ENCODE measurements at regions not wholly inside any gene's neighbourhood (a gene's known extent, or its start where the extent isn't known, plus 50 kb on each side); places are given as distances from the start of the nearest gene placed in this dataset.
"Not testable (repeated sequence)": the region's sequence is repeated elsewhere in the genome, so short reads cannot be mapped to it uniquely, and the experiment has no call there.

DNA sequence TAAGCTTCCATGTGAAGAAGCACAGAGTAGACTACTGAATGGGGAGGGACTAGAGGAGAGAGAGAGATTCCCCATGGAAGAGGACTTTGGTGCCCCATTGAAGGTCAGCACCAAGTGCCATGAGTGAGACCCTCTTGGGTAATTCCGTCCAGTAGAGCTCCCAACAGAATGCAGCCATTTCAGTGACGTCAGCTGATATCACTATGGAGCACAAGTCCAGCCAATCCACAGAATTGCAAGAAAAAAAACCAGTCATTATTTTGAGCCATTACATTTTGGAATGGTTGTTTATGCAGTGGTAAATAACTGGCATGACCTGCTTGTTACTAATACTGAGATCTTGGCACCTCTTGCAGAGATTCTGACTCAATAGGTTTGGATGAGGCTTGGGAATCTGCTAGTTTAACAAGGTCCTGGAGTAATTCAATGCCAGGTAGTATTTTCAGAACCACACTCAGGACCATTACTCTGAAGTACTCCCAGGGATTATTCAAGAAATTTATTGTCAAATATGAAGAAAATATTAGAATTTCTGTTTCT is 52.6 kb upstream of the SP8 start:
- no peak for DNase-seq (ENCODE audit: low spot score)

DNA sequence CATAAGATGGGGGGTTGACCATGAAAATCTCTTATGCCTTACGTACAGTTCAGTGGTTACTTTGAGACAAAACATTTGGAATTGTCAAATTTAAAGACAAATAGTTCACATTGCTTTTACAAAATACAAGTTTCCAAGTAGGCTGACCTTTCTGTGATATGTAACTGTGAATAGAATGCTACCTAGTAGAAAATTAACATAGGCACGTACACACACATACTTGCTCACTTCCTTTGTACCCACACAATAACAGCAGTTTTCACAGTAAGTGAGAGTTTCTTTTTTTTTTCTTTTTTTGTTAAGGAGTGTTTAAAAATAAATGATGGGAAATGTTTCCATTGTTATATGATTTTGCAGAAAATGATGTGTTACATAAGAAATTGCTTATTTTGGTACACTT is 53.3 kb upstream of the SP8 start:
- DNase-seq (ENCODE audit: low spot score) = no peak

DNA sequence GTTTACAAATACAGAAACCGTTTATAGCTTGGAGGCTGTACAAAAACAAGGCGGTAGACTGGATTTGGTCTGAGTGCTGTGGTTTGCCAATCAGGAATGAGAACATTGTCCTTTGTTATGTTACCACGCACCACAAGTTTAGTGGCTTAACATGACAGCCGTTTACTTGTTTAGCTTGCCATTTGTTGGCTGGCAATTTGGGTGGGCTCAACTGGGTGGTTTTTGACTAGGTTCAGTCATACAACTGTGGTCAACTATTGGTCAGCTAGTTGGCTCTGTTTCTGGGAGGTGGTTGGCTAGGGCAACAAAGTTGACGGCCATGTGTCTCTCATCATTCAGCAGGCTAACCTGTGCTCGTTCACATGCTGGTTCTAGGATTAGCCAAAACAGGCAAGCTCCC is 60.1 kb upstream of the SP8 start:
- no peak for DNase-seq (ENCODE audit: low spot score)

DNA sequence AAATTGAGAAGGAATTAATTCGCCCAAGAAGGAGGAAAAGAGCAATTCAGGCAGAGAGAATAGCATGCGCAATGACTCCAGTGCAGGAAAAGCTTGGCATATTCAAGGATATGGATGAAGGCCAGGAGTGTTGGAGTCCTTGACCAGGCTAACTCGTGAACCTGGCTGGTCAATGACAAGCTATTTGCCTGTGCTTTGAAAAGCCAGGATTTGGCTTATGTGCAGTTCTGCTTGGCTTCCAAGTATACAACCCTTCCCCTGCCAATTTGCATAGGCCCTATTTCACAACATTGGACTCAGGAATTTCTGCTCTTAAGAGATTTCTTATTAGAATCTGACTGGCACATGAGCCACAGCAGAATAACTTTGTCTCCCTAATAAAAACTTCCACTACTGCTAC is 72.3 kb upstream of the SP8 start:
- DNase-seq (ENCODE audit: low spot score) = no peak

DNA sequence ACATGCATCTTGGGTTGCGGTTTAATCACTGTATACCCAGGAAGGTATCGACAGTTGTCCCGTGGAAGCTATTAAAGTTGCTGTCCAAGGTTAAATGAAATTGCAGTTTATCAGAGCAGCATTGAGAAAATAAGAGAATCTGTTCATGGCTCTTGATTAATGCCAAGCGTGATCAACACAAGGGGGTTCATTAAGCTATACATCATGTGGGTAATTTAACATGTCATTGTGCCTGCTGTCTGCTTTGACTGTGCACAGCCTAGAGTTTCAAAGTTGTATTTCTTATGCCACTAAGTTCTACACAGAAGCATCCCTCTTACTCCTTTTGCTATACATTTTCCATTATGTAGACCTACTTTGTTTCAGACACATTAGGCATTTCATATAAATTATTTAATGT is 74.8 kb upstream of the SP8 start:
- no peak for DNase-seq (ENCODE audit: low spot score)

DNA sequence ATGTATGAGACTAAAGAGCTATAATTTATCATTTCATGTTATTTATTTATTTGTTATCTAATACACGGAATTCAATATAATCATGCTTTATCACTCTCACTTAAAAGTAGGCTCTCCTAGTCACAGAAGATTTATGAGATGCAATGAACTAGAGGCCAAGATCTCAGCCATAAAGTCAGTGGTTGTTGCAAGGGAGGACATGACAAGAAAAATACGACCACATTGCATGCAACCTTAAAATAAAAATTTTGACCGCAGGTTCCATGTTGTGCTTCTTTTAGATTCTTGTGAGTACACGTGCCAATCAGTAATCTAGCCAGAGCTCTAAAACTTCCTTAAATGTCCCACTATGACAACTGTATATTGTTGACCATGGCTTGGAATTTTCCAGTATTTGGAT is 75.9 kb upstream of the SP8 start:
- no peak for DNase-seq (ENCODE audit: low spot score)

DNA sequence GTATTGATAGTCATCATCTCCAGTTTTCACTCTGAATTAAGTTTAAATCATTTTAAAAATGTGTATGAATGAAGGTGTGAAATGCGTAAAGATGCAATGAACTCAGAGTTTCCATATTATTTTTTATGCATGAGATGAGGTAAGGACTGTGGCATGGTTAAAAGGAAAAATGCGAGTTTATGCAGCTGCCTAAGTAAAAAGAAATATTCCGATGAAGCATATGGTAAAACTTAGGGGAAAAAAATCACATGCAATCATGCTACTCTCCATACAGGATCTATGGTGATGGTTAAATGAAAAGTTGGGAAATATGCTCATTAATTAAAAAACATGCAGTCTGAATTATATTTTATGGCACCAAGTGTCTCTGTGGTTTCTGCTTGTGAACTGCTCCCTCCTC is 77.5 kb upstream of the SP8 start:
- no peak for DNase-seq (ENCODE audit: low spot score)

DNA sequence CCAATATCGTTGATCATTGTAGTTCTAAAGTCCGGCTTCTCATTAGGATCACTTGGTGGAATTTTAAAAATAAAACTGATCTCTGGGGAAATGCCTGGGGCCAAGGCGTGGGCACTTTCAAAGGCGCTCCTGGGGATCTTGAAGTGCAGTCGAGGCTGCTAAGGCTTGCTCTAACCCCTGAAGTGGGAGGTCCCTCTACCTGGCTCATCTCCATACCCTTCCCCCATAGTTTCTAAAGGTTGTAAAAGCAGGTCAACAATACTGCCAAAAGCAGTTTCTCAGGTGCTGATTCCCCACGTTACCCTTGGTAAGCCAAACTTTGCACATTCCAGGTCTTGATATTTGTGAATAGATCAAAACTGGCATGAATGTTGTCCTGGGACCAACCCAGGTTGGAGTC is 79.0 kb upstream of the SP8 start:
- DNase-seq (ENCODE audit: low spot score) = no peak

DNA sequence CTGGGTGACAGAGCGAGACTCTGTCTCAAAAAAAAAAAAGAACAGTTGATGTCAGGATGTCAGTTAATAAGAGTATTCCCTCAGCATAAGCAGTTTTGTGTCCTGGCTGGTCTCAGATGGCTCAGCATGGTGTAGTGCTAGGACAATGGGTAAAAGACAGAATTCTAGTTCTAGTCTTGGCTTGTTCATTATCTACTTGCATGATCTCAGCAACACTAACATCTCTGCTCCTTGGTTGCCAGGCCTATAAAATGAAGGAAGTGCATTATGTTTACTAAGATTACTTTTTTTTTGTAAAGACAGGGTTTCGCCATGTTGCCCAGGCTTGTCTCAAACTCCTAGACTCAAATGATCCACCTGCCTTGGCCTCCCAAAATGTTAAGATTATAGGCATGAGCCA is 84.3 kb upstream of the SP8 start:
- no peak for DNase-seq (ENCODE audit: low spot score)

DNA sequence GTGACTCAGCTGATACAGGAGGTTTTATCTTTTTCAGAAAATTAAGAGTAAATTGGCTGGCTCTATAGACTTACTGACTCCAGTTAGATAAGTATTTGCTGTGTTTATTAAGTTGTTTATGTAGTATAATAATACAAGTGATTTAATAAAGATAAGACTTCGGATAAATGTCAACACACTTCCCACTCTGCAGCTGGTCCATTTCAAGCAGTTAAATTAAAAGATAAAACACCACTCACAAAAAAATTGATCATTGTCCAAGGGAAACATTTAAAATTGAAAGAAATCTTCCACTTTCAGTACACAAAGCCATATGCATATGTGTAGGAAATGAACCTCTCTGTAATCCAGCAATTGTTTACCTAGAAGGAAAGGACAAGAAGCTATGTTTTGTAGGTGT is 106.1 kb upstream of the SP8 start:
- no peak for DNase-seq (ENCODE audit: low spot score)

DNA sequence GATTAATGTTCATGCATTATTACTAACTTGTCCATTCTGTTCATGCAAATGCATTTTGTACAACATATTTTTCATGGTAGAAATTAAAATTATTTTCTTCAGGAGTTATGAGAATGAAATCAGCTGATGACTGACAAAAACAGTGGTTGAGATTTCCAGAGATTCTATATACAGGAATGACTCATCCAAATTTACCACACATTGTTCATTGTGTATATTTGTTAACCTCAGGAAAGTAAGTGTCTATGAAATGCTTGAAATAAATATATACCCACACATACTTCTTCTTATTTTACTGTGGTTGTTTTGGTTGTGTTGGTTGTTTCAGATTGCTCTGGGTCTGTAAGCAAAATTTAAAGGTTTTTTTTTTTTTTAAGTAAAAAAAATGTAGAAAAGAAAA is 108.1 kb upstream of the SP8 start:
- no peak for DNase-seq (ENCODE audit: low spot score)

DNA sequence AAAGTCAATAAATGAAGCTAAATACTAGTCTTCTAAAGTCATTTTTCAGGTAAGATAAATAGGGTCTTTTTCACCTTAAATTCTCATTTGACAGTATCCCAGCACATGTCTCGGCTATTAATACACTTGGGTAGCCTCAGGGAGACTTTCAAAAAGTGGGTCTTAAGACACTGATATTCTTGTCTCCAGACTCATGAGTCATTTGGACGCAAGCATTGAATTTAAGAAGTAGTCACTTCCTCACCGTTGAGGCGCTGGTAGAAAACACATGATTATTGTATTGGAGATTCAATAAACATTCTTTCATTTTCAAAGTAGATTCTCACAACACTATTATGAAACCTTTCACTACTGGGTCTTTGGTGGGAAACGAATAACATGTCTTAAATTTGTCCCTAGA is 108.9 kb upstream of the SP8 start:
- no peak for DNase-seq (ENCODE audit: low spot score)

DNA sequence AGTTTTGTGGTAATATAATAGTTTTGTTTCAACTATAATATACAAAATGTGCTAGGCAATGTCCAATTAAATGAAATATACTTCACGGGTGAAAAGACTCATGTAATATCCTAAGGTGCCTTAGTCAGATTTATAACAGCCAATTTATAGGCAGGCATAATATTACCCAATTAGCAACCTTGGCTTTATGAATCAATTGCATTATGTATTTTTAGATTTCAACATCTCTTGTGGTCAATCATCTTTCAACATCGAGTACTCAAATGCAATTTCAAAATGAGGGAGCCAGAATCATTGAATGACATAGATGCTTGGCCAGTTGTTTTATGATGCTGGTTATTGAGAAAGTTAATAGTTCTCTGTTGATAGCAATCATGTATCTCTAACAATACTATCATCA is 110.3 kb upstream of the SP8 start:
- DNase-seq (ENCODE audit: low spot score) = no peak

DNA sequence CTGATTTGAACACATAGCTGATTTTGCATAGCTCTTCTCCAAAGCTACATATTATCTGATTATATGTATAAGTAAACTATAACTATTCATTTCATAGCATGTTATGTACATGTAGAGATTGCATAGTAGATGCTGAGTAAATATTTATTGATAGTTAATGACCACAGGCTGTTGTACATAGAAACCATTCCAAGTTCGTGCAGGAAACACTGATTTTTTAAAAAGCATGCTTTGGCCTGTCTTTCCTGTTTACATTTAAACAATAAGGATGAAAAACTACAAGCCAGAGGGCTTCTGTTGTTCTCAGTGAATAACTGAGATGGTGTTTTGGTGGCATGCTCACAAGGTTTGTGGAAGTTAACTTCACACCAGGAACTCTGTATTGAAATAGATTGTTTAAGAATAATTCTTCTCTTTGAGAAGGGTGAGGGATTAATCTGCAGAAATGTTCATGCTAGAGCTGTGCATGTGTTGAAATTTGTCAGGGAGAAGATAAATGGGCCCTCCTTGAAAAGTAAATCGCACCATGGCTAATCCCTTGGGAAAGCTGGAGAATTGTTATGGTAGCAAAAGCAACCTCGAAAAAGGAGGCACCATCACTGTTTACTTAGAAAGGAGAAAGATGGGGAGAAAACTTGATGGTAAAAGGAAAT is 120.2 kb upstream of the SP8 start:
- no peak for DNase-seq (ENCODE audit: low spot score)

DNA sequence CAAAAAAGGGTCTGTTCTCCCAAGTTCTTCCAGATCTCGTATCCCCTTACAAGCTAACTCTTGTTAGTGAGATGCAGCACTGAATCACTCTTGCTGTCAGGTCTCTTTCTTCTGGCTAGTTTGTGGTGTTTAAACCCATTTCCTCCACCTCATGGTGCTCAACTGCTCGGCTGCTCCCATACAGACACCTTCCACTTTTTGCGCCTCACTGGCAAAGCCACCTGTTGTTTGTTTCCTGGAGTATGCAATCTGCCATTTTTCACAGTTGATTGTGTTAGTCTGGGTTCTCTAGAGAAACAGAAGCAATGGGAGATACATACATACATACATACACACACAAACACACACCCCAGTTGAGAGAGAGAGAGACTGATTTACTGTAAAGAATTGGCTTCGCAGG is 124.4 kb upstream of the SP8 start:
- no peak for DNase-seq (ENCODE audit: low spot score)

DNA sequence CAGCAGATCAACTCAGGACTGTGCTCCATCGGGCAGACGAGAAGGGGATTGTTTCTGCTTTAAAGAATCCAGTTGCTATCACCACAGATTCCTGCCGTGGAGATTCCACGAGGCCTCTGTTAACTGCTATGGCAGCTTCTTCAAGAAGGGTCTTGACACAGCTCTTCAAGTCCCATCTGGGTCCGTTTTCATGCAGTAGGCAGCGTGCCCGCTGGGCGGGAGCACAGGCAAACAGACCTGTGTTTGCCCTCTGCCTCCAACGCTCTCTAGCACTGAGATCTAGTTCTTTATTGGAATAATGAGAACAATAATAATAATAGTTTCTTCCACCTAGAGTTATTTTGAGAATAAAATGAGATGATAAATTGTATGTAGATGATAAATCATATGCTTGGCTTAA is 127.2 kb upstream of the SP8 start:
- no peak for DNase-seq (ENCODE audit: low spot score)

DNA sequence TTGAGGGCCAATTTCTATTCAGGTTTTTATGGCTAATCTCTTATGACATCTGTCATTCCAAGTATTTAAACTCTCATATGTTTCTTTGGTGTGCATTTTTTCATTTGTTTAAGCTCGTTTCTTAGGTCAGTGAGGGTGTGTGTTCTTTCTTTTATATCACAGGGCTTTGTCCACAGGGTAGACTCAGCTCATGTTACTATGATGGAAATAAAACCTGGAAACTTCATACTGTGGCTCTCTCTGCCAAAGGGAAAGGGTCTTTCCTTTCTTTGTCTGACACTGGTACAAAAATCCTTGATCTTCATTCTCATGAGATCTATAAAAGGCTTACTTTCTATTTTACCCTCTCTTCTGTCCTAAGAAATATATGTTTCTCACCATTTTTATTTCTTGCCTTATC is 129.6 kb upstream of the SP8 start:
- no peak for DNase-seq (ENCODE audit: low spot score)

DNA sequence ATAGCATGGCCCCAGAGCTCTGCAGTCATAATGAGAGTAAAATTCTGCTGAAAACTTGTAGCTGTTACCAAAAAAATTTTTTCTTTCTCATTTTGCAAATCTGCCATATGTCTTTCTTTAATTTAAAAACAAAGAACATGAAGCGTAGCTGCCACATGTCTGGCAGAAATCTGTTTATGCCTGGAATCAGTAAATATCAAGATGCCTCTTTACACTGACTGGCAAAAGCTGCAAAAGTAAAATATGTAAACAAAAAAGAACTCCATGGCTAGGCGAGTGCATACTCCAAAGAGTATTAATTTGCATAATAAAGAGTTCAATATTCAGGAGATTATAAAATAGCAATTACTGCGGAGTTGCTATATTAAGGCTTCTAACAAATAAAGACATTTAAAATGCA is 130.9 kb upstream of the SP8 start:
- no peak for DNase-seq (ENCODE audit: low spot score)

DNA sequence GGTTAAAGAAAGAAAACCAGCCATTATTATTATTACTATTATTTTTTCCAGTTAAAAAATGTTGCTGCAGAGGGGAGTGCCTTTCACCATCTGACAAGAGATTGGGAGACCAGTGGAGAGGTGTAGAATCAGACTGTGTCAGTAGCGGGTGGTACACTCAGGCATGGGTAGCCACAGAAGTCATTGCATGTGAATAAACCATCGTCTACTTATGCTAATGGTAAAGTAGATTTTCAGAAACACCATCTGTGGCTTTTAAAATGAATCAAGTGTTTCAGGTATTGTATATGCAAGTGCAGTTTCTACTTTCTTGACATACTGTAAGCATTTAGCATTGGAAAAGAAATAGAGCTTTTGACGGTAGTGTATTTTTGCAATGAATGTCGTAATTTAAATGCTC is 131.5 kb upstream of the SP8 start:
- no peak for DNase-seq (ENCODE audit: low spot score)

DNA sequence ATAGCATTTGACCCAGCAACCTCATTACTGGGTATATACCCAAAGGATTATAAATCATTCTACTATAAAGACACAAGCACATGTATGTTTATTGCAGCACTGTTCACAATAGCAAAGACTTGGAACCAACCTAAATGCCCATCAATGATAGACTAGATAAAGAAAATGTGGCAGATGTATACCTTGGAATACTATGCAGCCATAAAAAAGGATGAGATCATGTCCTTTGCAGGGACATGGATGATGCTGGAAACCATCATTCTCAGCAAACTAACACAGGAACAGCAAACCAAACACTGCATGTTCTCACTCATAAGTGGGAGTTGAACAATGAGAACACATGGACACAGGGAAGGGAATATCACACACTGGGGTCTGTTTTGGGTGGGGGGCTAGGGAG is 140.5 kb upstream of the SP8 start:
- not testable (repeated sequence) for DNase-seq (ENCODE audit: low spot score)

DNA sequence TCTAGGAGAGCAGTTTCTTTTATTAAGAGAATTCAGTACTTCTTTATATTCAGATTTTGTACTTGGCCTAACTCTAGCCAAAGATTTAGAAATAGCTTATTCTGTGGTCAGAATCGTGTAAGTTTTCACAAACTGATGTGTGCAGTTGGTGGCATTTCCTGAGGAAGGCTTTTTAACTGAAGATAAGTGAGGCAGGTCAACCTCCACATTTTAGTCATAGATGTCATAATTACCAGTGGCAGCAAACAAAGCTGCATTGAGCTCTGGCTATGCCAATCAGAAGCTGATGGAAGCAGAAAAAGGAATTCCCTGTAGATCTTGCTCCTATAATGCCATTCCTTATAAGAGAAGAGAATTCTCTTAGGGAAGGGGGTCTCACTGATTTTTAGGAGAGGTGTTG is 141.3 kb upstream of the SP8 start:
- no peak for DNase-seq (ENCODE audit: low spot score)

DNA sequence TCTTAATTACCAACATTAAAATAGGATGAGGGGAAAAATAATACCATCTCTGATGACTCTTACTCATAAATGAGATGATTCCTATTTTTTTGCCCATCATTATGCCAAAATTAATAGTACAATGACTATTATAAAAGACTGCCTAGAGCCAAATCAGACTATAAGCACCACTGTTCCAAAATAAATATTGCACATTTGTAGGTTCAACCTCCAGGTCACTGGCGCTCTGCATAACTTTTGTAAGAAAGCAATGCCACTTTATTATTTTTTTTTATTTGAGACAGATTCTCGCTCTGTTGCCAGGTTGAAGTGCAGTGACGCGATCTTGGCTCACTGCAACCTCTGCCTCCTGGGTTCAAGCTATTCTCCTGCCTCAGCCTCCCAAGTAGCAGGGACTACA is 142.5 kb upstream of the SP8 start:
- no peak for DNase-seq (ENCODE audit: low spot score)

DNA sequence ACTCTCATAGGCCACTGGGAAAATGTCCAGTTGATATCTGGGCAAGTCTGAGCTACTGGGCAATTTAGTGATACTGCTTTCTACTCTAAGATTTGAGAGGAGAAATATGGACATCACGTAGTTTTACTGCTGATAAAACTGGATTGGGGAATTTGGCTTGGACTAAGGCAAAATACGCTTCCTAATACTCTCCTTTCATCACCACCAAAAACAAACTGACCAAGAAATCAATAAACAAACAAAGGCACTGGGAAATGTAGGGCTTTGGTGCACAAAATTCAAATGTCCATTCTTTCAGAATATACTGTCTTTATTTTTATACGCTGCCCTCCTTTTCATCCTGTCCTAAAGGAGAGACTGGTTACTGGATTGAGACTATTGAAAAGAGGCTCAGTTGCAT is 145.1 kb upstream of the SP8 start:
- DNase-seq (ENCODE audit: low spot score) = no peak

DNA sequence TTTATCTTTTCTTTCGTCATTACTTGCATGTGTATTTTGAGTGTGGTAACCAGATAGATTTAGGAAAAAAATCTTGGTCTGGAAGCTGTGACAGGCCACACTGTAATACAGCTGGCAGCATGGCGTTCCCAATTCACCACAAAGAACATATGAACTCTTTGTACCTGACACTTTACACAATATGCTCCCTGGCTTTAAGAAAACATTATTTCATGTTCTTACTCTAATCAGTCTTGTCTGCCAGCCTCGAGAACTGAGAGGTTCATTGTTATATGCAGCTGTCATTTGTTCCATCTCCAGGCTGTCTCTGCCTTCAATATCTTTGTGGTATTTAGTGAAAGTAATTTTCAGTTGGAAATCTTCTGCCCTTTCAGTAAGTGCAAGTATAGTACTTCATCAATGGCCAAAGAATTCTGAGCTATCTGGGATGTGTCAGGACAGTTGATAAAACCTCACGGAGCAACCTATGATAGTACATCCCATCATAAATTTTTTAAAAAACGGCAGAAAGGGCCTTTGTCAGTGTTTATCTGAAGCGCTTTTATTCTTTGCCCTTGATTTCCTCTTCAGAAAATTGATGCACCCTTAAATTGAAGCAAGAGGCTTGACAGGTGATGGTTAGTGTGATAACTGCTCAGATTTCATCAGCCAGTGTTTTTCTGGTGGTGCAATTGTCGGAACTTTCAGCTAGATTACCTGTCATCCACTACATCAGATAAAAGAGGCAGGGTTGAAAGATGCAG is 146.3 kb upstream of the SP8 start:
- DNase-seq (ENCODE audit: low spot score) = no peak

Data from HuH-7 (cell line).